ENCODE measurements at regions not wholly inside any gene's neighbourhood (a gene's known extent, or its start where the extent isn't known, plus 50 kb on each side); places are given as distances from the start of the nearest gene placed in this dataset.

DNA sequence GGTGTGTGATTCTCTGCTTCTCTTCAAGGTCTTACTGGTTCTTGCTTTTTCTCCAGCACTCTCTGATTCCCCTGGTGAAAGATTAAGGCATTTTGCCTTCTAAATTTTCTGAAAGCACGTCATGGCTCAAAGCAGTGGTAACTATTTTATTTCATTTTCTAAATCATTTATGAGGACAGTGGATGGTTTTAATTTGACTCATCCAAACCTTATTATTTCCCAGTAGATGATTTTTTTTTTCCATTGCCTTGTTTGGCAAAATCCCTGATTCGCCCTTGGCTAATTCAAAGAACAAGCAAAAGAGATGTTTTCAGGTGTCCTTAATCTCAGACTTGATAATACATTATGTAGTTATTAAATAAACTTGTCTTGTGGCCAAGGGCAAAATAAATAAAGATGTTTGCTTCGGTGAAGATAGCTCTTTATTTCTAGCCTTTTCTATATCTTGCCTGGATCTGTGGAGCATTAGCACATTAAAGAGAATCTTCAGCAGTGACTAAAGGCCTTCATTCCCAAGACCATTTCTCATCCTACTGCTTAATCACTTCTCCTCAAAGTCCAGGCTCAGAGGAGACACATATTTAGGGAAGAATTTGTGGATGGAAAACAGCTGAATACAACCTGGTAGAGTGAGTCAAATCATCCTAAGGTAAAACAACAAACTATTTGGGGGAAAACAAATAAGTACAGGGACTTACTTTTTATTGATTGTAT, 359.8 kb downstream of the DUSP10 start:
- Histone ChIP-seq H3K36me3 (ENCODE audit: insufficient read depth, low read length) (no peaks in the 10 kb centered on the region), H3K9me3 (ENCODE audit: low read length) (no peaks in the 10 kb centered on the region), H2AFZ (ENCODE audit: low read length) (no peak overlapping the region), H4K20me1 (ENCODE audit: insufficient read depth, low read length) (no peaks in the 10 kb centered on the region), H3K79me2 (ENCODE audit: insufficient read depth, low read depth, low read length) (no peaks in the 10 kb centered on the region), H3K4me2 (ENCODE audit: low read length) (no peak overlapping the region), H3K4me3 (ENCODE audit: low read depth, low read length, poor library complexity, severe bottlenecking) (no peak overlapping the region), H3K4me1 (ENCODE audit: insufficient read depth, low read length, poor library complexity, severe bottlenecking) (no peaks in the 10 kb centered on the region), H3K9me2 (ENCODE audit: insufficient read depth, low read length) (no peaks in the 10 kb centered on the region), H3K27ac (ENCODE audit: low read depth, low read length, poor library complexity, severe bottlenecking) (no peak overlapping the region)
- intact Hi-C loops (cut with micrococcal nuclease; ENCODE audit: unreplicated experiment), result no loop called here
- DNase-seq (ENCODE audit: low spot score), result no peak
- BruUV-seq (replicated peaks), result no TSS peak
- ChIA-PET CTCF (ENCODE audit: unreplicated experiment) (no interaction called here), POLR2A (no interaction called here)
- TF ChIP-seq EZH2phosphoT487 (IDR thresholded peaks at IDR 0.05; ENCODE audit: borderline replicate concordance, low read depth, low read length), result no peak
- TF ChIP-seq CTCF (conservative IDR thresholded peaks at IDR 0.05; ENCODE audit: low read length), result no peak

DNA sequence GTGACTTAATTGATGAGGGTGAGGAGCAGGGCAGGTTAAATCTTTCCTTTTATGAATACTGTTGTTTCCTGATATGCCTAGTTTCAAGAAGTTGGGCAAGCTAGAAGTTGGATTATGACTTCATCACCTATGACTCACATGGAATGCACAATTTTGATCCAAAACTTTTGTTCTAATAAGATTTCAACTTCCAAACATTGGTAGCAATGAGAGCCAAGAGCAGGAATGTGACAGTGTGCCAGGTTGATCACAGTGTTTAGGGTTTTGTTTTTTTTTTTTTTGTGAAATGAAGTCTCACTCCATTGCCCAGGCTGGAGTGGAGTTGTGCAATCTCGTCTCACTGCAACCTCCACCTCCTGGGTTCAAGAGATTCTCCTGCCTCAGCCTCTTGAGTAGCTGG, 349.4 kb downstream of the DUSP10 start:
- POLR2A ChIA-PET, result no interaction called here
- Histone ChIP-seq H3K36me3 (ENCODE audit: insufficient read depth, low read length) (no peaks in the 10 kb centered on the region), H2AFZ (ENCODE audit: low read length) (no peak overlapping the region), H3K9me3 (ENCODE audit: low read length) (no peaks in the 10 kb centered on the region), H3K4me3 (ENCODE audit: low read depth, low read length, poor library complexity, severe bottlenecking) (no peak overlapping the region), H4K20me1 (ENCODE audit: insufficient read depth, low read length) (no peaks in the 10 kb centered on the region), H3K27ac (ENCODE audit: low read depth, low read length, poor library complexity, severe bottlenecking) (no peak overlapping the region), H3K9me2 (ENCODE audit: insufficient read depth, low read length) (no peaks in the 10 kb centered on the region), H3K4me1 (ENCODE audit: insufficient read depth, low read length, poor library complexity, severe bottlenecking) (no peaks in the 10 kb centered on the region), H3K4me2 (ENCODE audit: low read length) (no peak overlapping the region), H3K79me2 (ENCODE audit: insufficient read depth, low read depth, low read length) (no peaks in the 10 kb centered on the region)
- TF ChIP-seq EZH2phosphoT487 (IDR thresholded peaks at IDR 0.05; ENCODE audit: borderline replicate concordance, low read depth, low read length) (no peak), CTCF (conservative IDR thresholded peaks at IDR 0.05; ENCODE audit: low read length) (no peak)
- CTCF ChIA-PET (ENCODE audit: unreplicated experiment), result no interaction called here
- intact Hi-C loops (cut with micrococcal nuclease; ENCODE audit: unreplicated experiment), result no loop called here
- BruUV-seq (replicated peaks), result no TSS peak
- DNase-seq (ENCODE audit: low spot score), result no peak

DNA sequence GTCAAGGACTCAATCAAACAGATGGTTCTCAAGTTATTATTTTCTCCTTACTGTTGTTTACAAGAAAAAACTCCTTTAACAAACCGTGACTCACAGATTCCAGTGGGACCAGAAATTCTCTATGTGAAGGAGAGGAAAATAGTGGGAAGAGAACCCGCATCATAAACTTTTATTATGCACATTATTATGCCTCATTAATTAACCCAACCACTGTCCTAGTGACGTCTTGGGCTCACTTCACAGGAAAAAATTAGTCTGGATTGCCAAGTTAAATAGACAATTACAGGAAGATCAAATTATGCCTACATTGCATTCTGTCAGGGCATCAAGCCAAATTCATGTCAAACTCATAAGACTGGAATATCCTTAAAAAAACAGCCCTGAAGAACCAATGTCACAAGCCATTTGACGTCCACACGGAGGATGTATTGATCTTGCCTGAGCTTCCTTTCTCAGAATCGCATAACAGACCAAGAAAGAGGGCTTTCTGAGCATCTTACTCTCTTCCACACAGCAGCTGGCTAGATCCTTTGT, 347.8 kb downstream of the DUSP10 start:
- Histone ChIP-seq H2AFZ (ENCODE audit: low read length) (no peak overlapping the region), H3K36me3 (ENCODE audit: insufficient read depth, low read length) (no peaks in the 10 kb centered on the region), H3K4me3 (ENCODE audit: low read depth, low read length, poor library complexity, severe bottlenecking) (no peak overlapping the region), H3K79me2 (ENCODE audit: insufficient read depth, low read depth, low read length) (no peaks in the 10 kb centered on the region), H3K9me2 (ENCODE audit: insufficient read depth, low read length) (no peaks in the 10 kb centered on the region), H4K20me1 (ENCODE audit: insufficient read depth, low read length) (no peaks in the 10 kb centered on the region), H3K4me1 (ENCODE audit: insufficient read depth, low read length, poor library complexity, severe bottlenecking) (no peaks in the 10 kb centered on the region), H3K9me3 (ENCODE audit: low read length) (no peaks in the 10 kb centered on the region), H3K27ac (ENCODE audit: low read depth, low read length, poor library complexity, severe bottlenecking) (no peak overlapping the region), H3K4me2 (ENCODE audit: low read length) (no peak overlapping the region)
- POLR2A ChIA-PET, result no interaction called here
- no TSS peak for BruUV-seq (replicated peaks)
- no peak for DNase-seq (ENCODE audit: low spot score)
- intact Hi-C loops (cut with micrococcal nuclease; ENCODE audit: unreplicated experiment), result no loop called here
- CTCF ChIA-PET (ENCODE audit: unreplicated experiment), result no interaction called here
- TF ChIP-seq CTCF (conservative IDR thresholded peaks at IDR 0.05; ENCODE audit: low read length) (no peak), EZH2phosphoT487 (IDR thresholded peaks at IDR 0.05; ENCODE audit: borderline replicate concordance, low read depth, low read length) (no peak)
